ENCODE measurements at regions not wholly inside any gene's neighbourhood (a gene's known extent, or its start where the extent isn't known, plus 50 kb on each side); places are given as distances from the start of the nearest gene placed in this dataset.

DNA sequence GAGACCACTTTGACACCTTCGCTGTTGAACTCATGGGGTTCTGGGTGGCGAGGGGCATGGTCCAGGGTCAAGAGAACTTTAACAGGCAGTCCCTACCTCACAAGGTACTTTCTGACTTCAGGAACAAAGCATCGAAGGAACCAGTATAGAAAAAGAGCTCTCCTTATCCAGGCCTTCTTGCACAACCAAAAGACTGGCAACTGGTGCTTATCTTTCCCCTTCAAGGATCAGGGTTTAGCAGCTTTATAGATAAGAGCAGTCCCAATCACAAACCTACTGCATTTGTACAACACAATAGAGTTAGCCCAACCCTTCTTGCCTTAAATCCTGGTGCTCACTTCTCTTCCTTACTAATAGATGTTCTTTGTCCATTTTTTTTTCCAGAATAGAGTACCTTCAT lies 116.3 kb downstream of the SNX5 start:
- peaks cover 0 to 2% of the 10 kb centered on the region in 2 experiments; a peak in 2 of 5 replicates for H3K9me3 Mint-ChIP-seq
- Histone ChIP-seq H3K4me1 (ENCODE audit: insufficient read depth, low read length) (peaks cover 6% of the 10 kb centered on the region; the same call in 1 of the 2 replicates), H3K79me2 (ENCODE audit: insufficient read depth, low read length) (no peaks in the 10 kb centered on the region), H2AFZ (ENCODE audit: low read length) (no peak overlapping the region), H4K91ac (ENCODE audit: insufficient read length, low read depth, low read length) (no peak overlapping the region), H3K56ac (ENCODE audit: insufficient read length, low read depth, low read length) (no peak overlapping the region), H3K14ac (ENCODE audit: insufficient read depth, low read length) (no peak overlapping the region), H2BK12ac (ENCODE audit: insufficient read length, low read depth, low read length) (no peak overlapping the region), H4K5ac (ENCODE audit: insufficient read length, low read depth, low read length) (no peak overlapping the region), H2AK5ac (ENCODE audit: insufficient read length, low read length) (no peak overlapping the region), H3K27me3 (ENCODE audit: insufficient read depth, low read length) (no peaks in the 10 kb centered on the region), H3T11ph (ENCODE audit: low read length) (no peak overlapping the region), H2BK120ac (ENCODE audit: low read depth, low read length, poor library complexity, severe bottlenecking) (no peak overlapping the region), H3K4me2 (ENCODE audit: insufficient read depth, insufficient read length, low read length) (no peak overlapping the region), H3K9ac (ENCODE audit: extremely low read depth, insufficient read length, low read length) (no peak overlapping the region), H3K9me3 (ENCODE audit: control insufficient read depth, low read depth, low read length) (no peaks in the 10 kb centered on the region), H2BK5ac (ENCODE audit: insufficient read length, low read length) (no peak overlapping the region), H3K23me2 (ENCODE audit: insufficient read length, low read depth, low read length, poor library complexity, severe bottlenecking) (no peaks in the 10 kb centered on the region), H4K8ac (replicated peaks; ENCODE audit: insufficient read length, low read depth, low read length) (no peak overlapping the region), H3K23ac (ENCODE audit: insufficient read length, low read depth, low read length) (no peak overlapping the region), H3K27ac (ENCODE audit: insufficient read length, low read depth, low read length) (no peak overlapping the region), H2BK15ac (ENCODE audit: low read depth, low read length) (no peak overlapping the region), H3K79me1 (ENCODE audit: insufficient read depth, low read depth, low read length, poor library complexity, severe bottlenecking) (no peaks in the 10 kb centered on the region), H2BK20ac (ENCODE audit: low read depth, low read length, poor library complexity, severe bottlenecking) (no peak overlapping the region), H3K4ac (ENCODE audit: low read depth, low read length) (no peak overlapping the region), H3K18ac (ENCODE audit: insufficient read length, low read depth, low read length) (no peak overlapping the region), H4K20me1 (ENCODE audit: control insufficient read depth, insufficient read depth, insufficient read length) (no peaks in the 10 kb centered on the region)
- no peak overlapping the region for H3K4me3 Mint-ChIP-seq
- TF ChIP-seq, protein P1, sequence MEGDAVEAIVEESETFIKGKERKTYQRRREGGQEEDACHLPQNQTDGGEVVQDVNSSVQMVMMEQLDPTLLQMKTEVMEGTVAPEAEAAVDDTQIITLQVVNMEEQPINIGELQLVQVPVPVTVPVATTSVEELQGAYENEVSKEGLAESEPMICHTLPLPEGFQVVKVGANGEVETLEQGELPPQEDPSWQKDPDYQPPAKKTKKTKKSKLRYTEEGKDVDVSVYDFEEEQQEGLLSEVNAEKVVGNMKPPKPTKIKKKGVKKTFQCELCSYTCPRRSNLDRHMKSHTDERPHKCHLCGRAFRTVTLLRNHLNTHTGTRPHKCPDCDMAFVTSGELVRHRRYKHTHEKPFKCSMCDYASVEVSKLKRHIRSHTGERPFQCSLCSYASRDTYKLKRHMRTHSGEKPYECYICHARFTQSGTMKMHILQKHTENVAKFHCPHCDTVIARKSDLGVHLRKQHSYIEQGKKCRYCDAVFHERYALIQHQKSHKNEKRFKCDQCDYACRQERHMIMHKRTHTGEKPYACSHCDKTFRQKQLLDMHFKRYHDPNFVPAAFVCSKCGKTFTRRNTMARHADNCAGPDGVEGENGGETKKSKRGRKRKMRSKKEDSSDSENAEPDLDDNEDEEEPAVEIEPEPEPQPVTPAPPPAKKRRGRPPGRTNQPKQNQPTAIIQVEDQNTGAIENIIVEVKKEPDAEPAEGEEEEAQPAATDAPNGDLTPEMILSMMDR (conservative IDR thresholded peaks at IDR 0.05) = no peak
- WGBS (ENCODE audit: extremely low coverage, insufficient read length, low lambda C conversion rate) = no CpG with 5 or more reads among the region's 3 CpGs
- H3K27ac Mint-ChIP-seq = no peak overlapping the region
- DNase-seq = no peak
- H3K36me3 Mint-ChIP-seq (ENCODE audit: insufficient read depth in 1 of 3, low read depth in 3 of 3) = no peaks in the 10 kb centered on the region; a peak in 1 of 7 replicates
- H3K27me3 Mint-ChIP-seq (ENCODE audit: low read depth) = peaks cover 4% of the 10 kb centered on the region
- H3K4me1 Mint-ChIP-seq = peaks cover 16 to 17% of the 10 kb centered on the region in 2 experiments

Data from H9 (cell line).